Endothelial cell (in vitro differentiated cells): ENCODE measurements at regions not wholly inside any gene's neighbourhood (a gene's known extent, or its start where the extent isn't known, plus 50 kb on each side); places are given as distances from the start of the nearest gene placed in this dataset.

Experiments
- DNase-seq: peaks from one replicate; pipeline ENCODE4 v3.0.0; 2021; ENCODE audit warnings: low spot score
- H3K27ac Mint-ChIP-seq: one replicate; pipeline ENCODE4 v1.8.0; 2021; ENCODE audit warnings: mixed read lengths, inconsistent platforms; ENCODE audit not compliant: unreplicated experiment
- H3K27me3 Mint-ChIP-seq: one replicate; pipeline ENCODE4 v1.8.0; 2021; ENCODE audit warnings: mild to moderate bottlenecking, moderate library complexity, mixed read lengths, inconsistent platforms; ENCODE audit not compliant: unreplicated experiment
- H3K36me3 Mint-ChIP-seq: one replicate; pipeline ENCODE4 v1.8.0; 2021; ENCODE audit warnings: mild to moderate bottlenecking, low read depth, mixed read lengths, inconsistent platforms; ENCODE audit not compliant: unreplicated experiment
- H3K4me1 Mint-ChIP-seq: one replicate; pipeline ENCODE4 v1.8.0; 2021; ENCODE audit warnings: mild to moderate bottlenecking, mixed read lengths, inconsistent platforms; ENCODE audit not compliant: unreplicated experiment
- H3K4me3 Mint-ChIP-seq: one replicate; pipeline ENCODE4 v1.8.0; 2021; ENCODE audit warnings: mild to moderate bottlenecking, mixed read lengths, inconsistent platforms; ENCODE audit not compliant: unreplicated experiment
- H3K9me3 Mint-ChIP-seq: one replicate; pipeline ENCODE4 v1.8.0; 2021; ENCODE audit warnings: mixed read lengths, inconsistent platforms; ENCODE audit not compliant: unreplicated experiment
- CTCF ChIP-seq: fragments of 200-600 bp; sonication (generic); IDR thresholded peaks from one replicate; pipeline ENCODE4 v1.5.0; 2021; ENCODE audit warnings: antibody characterized with exemption; ENCODE audit not compliant: unreplicated experiment

- Mint-ChIP-seq H3K4me1 (no peaks in the 10 kb centered on the region), H3K36me3 (no peaks in the 10 kb centered on the region), H3K27me3 (no peaks in the 10 kb centered on the region), H3K9me3 (no peaks in the 10 kb centered on the region), H3K4me3 (no peak overlapping the region), H3K27ac (no peak overlapping the region)
- no peak for DNase-seq
- TF ChIP-seq CTCF: no peak
These were observed 79.9 kb upstream of the UBAC2 start for GRCh38 chr13:99120751-99121150.

- H3K9me3 Mint-ChIP-seq: no peaks in the 10 kb centered on the region
- TF ChIP-seq CTCF: no peak
- H3K27me3 Mint-ChIP-seq: no peaks in the 10 kb centered on the region
- no peak overlapping the region for H3K27ac Mint-ChIP-seq
- no peak for DNase-seq
- no peak overlapping the region for H3K4me3 Mint-ChIP-seq
- H3K4me1 Mint-ChIP-seq: no peaks in the 10 kb centered on the region
- no peaks in the 10 kb centered on the region for H3K36me3 Mint-ChIP-seq
These were observed 78.5 kb upstream of the UBAC2 start for GRCh38 chr13:99122171-99122570.

- no peak for DNase-seq
- no peak for TF ChIP-seq CTCF
- H3K27ac Mint-ChIP-seq: no peak overlapping the region
- H3K9me3 Mint-ChIP-seq: no peaks in the 10 kb centered on the region
- no peak overlapping the region for H3K4me3 Mint-ChIP-seq
- H3K4me1 Mint-ChIP-seq: no peaks in the 10 kb centered on the region
- no peaks in the 10 kb centered on the region for H3K27me3 Mint-ChIP-seq
- H3K36me3 Mint-ChIP-seq: no peaks in the 10 kb centered on the region
These were observed 77.3 kb upstream of the UBAC2 start for GRCh38 chr13:99123101-99124045.

- Mint-ChIP-seq H3K27ac (no peak overlapping the region), H3K27me3 (no peaks in the 10 kb centered on the region), H3K36me3 (no peaks in the 10 kb centered on the region), H3K4me3 (no peak overlapping the region), H3K4me1 (no peaks in the 10 kb centered on the region), H3K9me3 (no peaks in the 10 kb centered on the region)
- DNase-seq: no peak
- no peak for TF ChIP-seq CTCF
These were observed 76.6 kb upstream of the UBAC2 start for GRCh38 chr13:99124046-99124400.

- no peak for DNase-seq
- Mint-ChIP-seq H3K36me3 (no peaks in the 10 kb centered on the region), H3K27me3 (no peaks in the 10 kb centered on the region), H3K4me3 (no peak overlapping the region), H3K4me1 (no peaks in the 10 kb centered on the region), H3K9me3 (no peaks in the 10 kb centered on the region), H3K27ac (no peak overlapping the region)
- TF ChIP-seq CTCF: no peak
These were observed 75.8 kb upstream of the UBAC2 start for GRCh38 chr13:99124794-99125316.
